ENCODE measurements at regions not wholly inside any gene's neighbourhood (a gene's known extent, or its start where the extent isn't known, plus 50 kb on each side); places are given as distances from the start of the nearest gene placed in this dataset.
"Not testable (repeated sequence)": the region's sequence is repeated elsewhere in the genome, so short reads cannot be mapped to it uniquely, and the experiment has no call there.

GRCh38 chr1:146487555-146487954, 258.7 kb upstream of the NOTCH2NLA start:
- DNase-seq: not testable (repeated sequence)

- DNase-seq: not testable (repeated sequence)
Measured at GRCh38 chr1:146487155-146487554, 258.3 kb upstream of the NOTCH2NLA start.

GRCh38 chr1:146486300-146487014, 257.6 kb upstream of the NOTCH2NLA start:
- DNase-seq: not testable (repeated sequence)

- DNase-seq: not testable (repeated sequence)
Measured at GRCh38 chr1:146484195-146484594, 255.4 kb upstream of the NOTCH2NLA start.

- DNase-seq: not testable (repeated sequence)
Measured at GRCh38 chr1:146479188-146479587, 250.4 kb upstream of the NOTCH2NLA start.

- not testable (repeated sequence) for DNase-seq
Measured at GRCh38 chr1:146478125-146478720, 249.4 kb upstream of the NOTCH2NLA start.

- DNase-seq: not testable (repeated sequence)
Measured at GRCh38 chr1:146475086-146475485, 246.3 kb upstream of the NOTCH2NLA start.

GRCh38 chr1:146474216-146474615, 245.4 kb upstream of the NOTCH2NLA start:
- not testable (repeated sequence) for DNase-seq

GRCh38 chr1:146472192-146472861, 243.5 kb upstream of the NOTCH2NLA start:
- DNase-seq: not testable (repeated sequence)

- not testable (repeated sequence) for DNase-seq
Measured at GRCh38 chr1:146459939-146460338, 231.1 kb upstream of the NOTCH2NLA start.

GRCh38 chr1:146459308-146459707, 230.5 kb upstream of the NOTCH2NLA start:
- DNase-seq: not testable (repeated sequence)

GRCh38 chr1:146448877-146449246, 220.0 kb upstream of the NOTCH2NLA start:
- not testable (repeated sequence) for DNase-seq

GRCh38 chr1:146448212-146448876, 219.5 kb upstream of the NOTCH2NLA start:
- not testable (repeated sequence) for DNase-seq

GRCh38 chr1:146443871-146444222, 215.0 kb upstream of the NOTCH2NLA start:
- not testable (repeated sequence) for DNase-seq

GRCh38 chr1:146443088-146443870, 214.5 kb upstream of the NOTCH2NLA start:
- DNase-seq: not testable (repeated sequence)

GRCh38 chr1:146438543-146438942, 209.7 kb upstream of the NOTCH2NLA start:
- DNase-seq: not testable (repeated sequence)

- not testable (repeated sequence) for DNase-seq
Measured at GRCh38 chr1:146416642-146417041, 187.8 kb upstream of the NOTCH2NLA start.

- not testable (repeated sequence) for DNase-seq
Measured at GRCh38 chr1:146415017-146415416, 186.2 kb upstream of the NOTCH2NLA start.

GRCh38 chr1:146413911-146414310, 185.1 kb upstream of the NOTCH2NLA start:
- not testable (repeated sequence) for DNase-seq

- DNase-seq: not testable (repeated sequence)
Measured at GRCh38 chr1:146411923-146412322, 183.1 kb upstream of the NOTCH2NLA start.

GRCh38 chr1:146409817-146410441, 181.1 kb upstream of the NOTCH2NLA start:
- DNase-seq: not testable (repeated sequence)
